NCI-H526 treated with DMSO at 0.1 percent for 48 hours (cell line): ENCODE measurements at regions not wholly inside any gene's neighbourhood (a gene's known extent, or its start where the extent isn't known, plus 50 kb on each side); places are given as distances from the start of the nearest gene placed in this dataset.
"Not testable (repeated sequence)": the region's sequence is repeated elsewhere in the genome, so short reads cannot be mapped to it uniquely, and the experiment has no call there.

Experiments used
- DNase-seq: peaks from one replicate; lab custom pipeline; 2025; lab: John Stamatoyannopoulos, UW

- no peak for DNase-seq
Measured at GRCh38 chrX:16067886-16068515, 55.4 kb upstream of the GRPR start.

- no peak for DNase-seq
Measured at GRCh38 chrX:16063921-16064320, 59.4 kb upstream of the GRPR start.

- DNase-seq: no peak
Measured at GRCh38 chrX:16063141-16063540, 60.2 kb upstream of the GRPR start.

GRCh38 chrX:16061296-16061695 is 62.1 kb upstream of the GRPR start:
- no peak for DNase-seq

DNA sequence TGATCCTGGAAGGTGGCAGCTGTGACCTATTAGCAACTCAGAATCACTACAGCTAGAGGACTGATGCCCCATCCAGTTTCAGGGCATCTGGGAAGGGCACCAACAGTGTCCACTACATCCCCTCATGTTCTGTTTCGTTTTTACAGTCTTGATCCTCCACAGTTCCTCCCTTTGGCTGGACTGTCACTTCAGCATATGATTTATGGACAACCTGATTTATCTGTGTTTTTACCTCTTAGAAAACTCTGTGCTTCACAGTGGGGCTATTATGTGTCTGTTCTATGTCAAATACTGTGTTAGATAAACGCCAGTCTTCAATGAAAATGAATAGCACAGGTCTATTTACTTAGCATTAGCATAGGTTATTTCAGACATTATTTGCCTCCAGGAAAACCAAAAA is 63.1 kb upstream of the GRPR start:
- peak; percentile 81 for DNase-seq

GRCh38 chrX:16049126-16049525 is 74.2 kb upstream of the GRPR start:
- DNase-seq: not testable (repeated sequence)

- no peak for DNase-seq
Measured at GRCh38 chrX:16042980-16043379, 80.4 kb upstream of the GRPR start.

DNA sequence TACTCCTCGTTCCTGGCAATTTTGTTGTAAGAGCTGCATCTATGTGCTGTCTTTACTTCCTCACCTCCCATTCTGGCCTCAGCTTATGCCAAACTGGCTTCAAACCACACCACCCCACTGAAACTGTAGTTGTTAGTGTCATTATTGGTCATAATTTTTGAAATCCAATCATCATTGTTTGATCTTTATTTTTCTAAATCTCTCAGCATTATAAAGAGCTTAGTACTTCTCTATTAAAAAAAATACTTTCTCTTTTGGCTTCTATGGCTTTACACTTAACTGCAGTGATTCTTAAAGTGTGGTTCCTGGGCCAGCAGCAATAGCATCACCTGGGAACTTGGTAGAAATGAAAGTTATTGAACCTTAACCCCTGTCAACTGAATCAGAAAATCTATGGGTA is 83.5 kb upstream of the GRPR start:
- DNase-seq: no peak

DNA sequence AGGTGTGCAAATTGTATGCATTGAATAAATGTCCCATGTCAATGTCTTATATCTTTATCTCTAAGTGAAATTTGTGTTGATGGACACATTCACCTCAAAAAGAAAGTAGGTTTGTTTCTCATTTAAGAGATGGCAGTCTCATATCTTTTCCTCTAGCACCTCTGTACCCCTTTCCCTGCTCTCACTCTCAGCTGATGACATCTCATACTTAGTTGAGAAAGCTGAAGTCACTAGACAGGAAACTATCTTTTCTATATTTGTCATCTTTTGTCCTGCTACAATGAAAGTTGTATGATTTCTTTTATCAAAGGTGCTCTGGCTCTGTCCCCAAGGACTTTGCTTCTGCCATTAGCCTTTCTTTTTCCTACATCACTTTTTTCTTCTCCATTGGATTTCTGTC is 84.0 kb upstream of the GRPR start:
- DNase-seq: no peak

GRCh38 chrX:16033331-16033730 is 90.0 kb upstream of the GRPR start:
- DNase-seq: no peak

GRCh38 chrX:16028576-16028975 is 94.8 kb upstream of the GRPR start:
- DNase-seq: no peak

DNA sequence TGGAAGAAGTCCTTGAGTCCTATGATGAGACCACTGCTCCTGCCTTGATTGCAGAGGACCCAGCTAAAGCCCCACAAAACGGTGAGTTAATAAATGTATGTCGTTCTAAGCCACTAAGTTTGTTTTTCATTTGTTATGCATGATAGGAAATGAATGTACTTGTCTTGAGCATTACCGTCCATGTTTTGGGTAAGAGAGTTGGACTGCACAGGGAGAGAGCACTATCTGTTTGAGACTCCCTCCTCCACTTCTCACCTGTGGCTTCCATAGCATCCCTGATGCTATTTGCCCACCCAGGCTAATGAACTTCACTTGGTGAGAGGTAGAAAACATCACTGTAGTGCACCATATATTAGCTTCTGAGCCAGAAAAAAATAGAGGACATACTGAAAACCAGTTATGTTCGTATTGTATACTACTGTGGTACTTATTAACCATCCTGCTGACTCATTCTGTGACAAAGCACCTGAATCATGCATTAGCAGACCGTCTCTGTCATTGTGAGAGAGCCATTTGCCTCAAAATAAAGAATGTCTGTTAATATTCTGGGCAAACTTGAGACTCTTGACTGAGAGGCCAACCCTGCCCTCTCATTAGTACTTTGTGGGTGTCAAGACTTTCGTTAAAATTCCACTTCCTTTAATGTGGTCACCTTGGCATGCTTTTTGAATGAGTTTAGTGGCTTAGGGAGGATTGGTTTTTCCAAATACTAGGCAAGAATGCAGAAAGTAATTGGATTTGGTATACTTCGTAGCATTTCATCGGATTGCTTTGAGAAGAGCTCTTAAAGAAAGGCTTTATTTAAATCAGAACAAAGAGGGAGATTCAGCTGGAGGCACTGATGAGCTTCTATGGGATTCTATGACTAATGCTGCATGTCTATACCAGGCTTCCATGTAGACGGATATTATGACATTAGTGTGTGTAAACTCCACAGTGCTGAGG is 99.3 kb upstream of the GRPR start:
- no peak for DNase-seq

DNA sequence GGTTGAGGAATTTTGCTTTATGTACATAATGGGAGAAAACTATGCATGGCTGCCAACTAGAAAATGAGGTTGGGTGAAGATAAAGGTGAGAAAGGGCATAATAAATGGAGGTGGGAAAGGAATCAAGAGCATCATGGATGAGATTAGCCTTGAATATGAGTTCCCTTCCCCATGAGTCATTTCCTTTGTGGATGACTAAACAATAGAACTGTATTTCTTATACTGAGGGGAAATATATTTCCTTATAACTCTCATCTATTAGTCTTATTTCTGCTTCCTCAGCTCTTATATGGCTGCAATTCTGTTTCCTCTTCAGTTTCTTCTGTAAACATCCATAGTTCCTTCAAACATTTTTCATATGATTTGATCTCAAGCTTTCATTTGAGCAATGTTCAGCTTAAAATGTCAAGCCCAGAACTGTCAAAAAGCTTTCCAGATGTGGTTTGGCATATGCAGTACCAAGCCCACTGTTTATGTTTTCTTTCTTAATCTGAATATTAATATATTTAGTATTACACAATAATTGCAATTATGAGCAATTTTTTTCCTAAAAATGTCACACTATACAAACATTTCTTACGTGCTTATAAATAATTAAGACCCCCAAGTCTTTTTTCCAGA is 100.7 kb upstream of the GRPR start:
- no peak for DNase-seq

GRCh38 chrX:16018291-16018690 is 105.1 kb upstream of the GRPR start:
- DNase-seq: no peak

DNA sequence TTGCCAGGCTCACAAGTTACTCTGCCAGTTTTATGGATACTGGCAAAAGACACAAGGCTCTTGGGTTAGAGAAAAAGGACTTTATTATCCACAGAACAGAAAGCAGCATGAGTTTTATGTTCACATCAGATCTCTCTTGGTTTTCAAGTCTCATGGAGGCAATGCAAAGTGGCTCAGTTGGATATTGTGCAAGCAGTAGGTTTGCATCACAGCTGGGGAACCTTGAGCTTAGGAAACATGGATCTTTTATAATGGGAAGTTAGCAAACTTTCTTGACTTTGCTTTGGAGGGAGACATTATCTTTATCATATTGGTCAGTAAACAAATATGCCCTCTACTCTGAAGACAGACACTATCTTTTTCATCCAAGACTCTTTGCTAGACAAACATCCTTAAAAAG is 109.2 kb upstream of the GRPR start:
- no peak for DNase-seq

DNA sequence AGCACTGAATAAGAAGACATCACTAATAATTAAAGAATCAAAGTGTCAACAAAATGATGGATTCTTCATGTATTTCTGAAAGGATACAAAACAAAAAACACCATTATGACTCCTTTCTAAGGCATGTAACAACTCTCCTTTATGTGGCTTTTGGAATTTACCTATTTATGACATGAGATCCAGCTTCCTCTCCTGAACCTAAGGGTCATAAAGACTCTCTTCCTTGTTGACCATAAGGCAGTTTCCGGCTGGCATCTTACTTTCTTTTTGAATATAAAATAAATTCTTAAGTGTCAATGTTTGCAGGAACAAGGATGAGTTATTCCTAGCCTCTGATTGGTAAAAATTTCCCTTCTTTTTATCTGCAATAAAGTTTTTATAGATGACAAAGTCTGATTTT is 111.1 kb upstream of the GRPR start:
- DNase-seq: no peak

DNA sequence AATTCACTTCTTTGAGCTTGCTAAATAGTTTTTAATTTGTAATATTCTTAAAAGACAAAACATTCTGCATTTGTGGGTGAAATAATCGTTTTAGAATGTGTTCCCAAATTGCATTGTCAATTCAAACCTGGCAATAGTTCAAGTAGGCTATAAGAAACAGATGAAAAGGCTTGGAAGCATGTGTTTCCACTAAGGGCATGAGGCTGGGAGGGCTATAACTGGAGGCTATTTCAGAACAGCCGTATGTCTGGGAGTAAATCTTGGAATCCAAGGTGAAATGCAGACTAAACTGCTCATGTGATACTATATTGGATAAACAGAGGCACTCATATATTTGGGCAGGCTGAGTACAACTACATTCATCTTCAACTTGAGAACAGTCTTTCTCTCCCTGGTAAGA is 117.4 kb upstream of the GRPR start:
- no peak for DNase-seq

- DNase-seq: no peak
Measured at GRCh38 chrX:16002185-16002584, 121.2 kb upstream of the GRPR start.

DNA sequence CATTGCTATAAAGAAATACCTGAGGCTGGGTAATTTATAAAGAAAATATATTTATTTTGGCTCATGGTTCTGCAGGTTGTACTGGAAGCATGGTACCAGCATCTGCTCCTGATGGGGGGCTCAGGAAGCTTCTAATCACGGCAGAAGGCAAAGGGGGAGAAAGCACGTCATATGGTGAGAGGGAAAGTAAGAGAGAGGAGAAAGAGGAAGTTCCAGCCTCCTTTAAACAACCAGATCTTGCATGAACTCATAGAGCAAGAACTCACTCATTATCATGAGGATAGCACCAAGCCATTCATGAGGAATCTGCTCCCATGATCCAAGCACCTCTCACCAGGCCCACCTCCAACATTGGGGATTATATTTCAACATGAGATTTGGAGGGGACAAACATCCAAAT is 125.0 kb upstream of the GRPR start:
- no peak for DNase-seq

- no peak for DNase-seq
Measured at GRCh38 chrX:15989716-15990115, 133.6 kb upstream of the GRPR start.

- DNase-seq: no peak
Measured at GRCh38 chrX:15988661-15989603, 134.3 kb upstream of the AP1S2 start.

DNA sequence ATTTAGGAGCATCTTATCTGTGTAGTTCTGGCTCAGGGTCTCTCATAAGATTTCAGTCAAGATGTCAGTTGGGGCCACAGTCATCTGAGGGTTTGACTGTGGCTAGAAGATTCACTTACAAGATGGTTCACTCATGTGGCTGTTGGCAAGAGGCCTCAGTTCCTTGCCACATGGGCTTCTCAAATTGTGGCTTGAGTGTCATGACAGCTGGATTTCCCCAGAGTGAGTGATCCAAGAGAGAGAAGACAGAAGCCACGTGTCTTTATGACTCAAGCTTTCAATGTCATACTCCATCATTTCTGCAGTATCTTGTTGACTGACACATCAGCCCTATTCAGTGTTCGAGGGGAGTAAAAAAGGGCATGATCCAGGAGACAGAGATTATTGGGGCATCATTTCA is 131.3 kb upstream of the AP1S2 start:
- no peak for DNase-seq
